Endothelial cell of umbilical vein (primary cell): ENCODE measurements at regions not wholly inside any gene's neighbourhood (a gene's known extent, or its start where the extent isn't known, plus 50 kb on each side); places are given as distances from the start of the nearest gene placed in this dataset.
"Not testable (repeated sequence)": the region's sequence is repeated elsewhere in the genome, so short reads cannot be mapped to it uniquely, and the experiment has no call there.

Source experiments
- BruUV-seq: library from RNA; stranded (reverse); fragments of 400-500 nt; replicated peaks from 2 replicates; lab custom pipeline; 2021; lab: Mats Ljungman, UMichigan
- CTCF ChIA-PET: fragments of 300-600, 350-600 bp; sonication (Branson Sonifier 250); formaldehyde crosslinking; loops from one replicate; lab custom pipeline; 2021; ENCODE audit warnings: antibody characterized with exemption, inconsistent platforms; lab: Charles Lee
- POLR2A ChIA-PET: fragments of 300-600, 350-600 bp; sonication (Branson Sonifier 250); formaldehyde crosslinking; loops from one replicate; lab custom pipeline; 2021; ENCODE audit warnings: antibody characterized with exemption, inconsistent platforms; lab: Charles Lee
- DNase-seq: peaks from one replicate; pipeline ENCODE4 v3.0.0-alpha.2; 2011; ENCODE audit warnings: low read depth, low spot score
- FAIRE-seq: peaks from 2 replicates; lab custom pipeline; 2011; peaks lifted over from hg19 to GRCh38; lab: Jason Lieb, UNC
- H2AFZ ChIP-seq: 2 replicates; pipeline ENCODE4 v1.6.0; 2012; ENCODE audit warnings: low read depth, low read length, control low read depth, inconsistent platforms
- H3K27ac ChIP-seq: 2 replicates; pipeline ENCODE4 v1.5.1; 2011; ENCODE audit warnings: low read depth, mild to moderate bottlenecking, control low read depth, low read length, moderate library complexity; ENCODE audit not compliant: insufficient read depth
- H3K27me3 ChIP-seq, 2 experiments: 2 replicates each; pipeline versions ENCODE4 v1.6.0 to v1.6.1; 2011; ENCODE audit warnings: low read length in 2 of 2, mixed read lengths in 1 of 2; ENCODE audit not compliant: control insufficient read depth in 2 of 2, insufficient read depth in 2 of 2
- H3K36me3 ChIP-seq, 2 experiments: 2 replicates in 1 of 2; 3 replicates in 1 of 2; pipeline ENCODE4 v1.5.1; 2011; ENCODE audit warnings: low read length in 2 of 2, mild to moderate bottlenecking in 1 of 2, moderate library complexity in 1 of 2; ENCODE audit not compliant: control insufficient read depth in 2 of 2, insufficient read depth in 2 of 2; ENCODE audit errors: extremely low read depth in 1 of 2
- H3K4me1 ChIP-seq: 3 replicates; pipeline ENCODE4 v1.5.1; 2011; ENCODE audit warnings: mild to moderate bottlenecking, low read length; ENCODE audit not compliant: control insufficient read depth, insufficient read depth; ENCODE audit errors: extremely low read depth
- H3K4me2 ChIP-seq: 2 replicates; pipeline ENCODE4 v1.6.1; 2011; ENCODE audit warnings: low read length, control low read depth, mixed read lengths; ENCODE audit not compliant: insufficient read depth
- H3K4me3 ChIP-seq, 3 experiments: fragments of 200-600 bp in 1 of 3; sonication (generic), shearing (Covaris generic) in 1 of 3; replicated peaks in 1 of 3; 2 replicates each; pipeline ENCODE4 v1.5.1; 2011 to 2016; ENCODE audit warnings: control low read depth in 3 of 3, low read length in 3 of 3, mild to moderate bottlenecking in 2 of 3, inconsistent platforms in 1 of 3, low read depth in 1 of 3, moderate library complexity in 1 of 3; ENCODE audit not compliant: insufficient read depth in 1 of 3
- H3K79me2 ChIP-seq: 2 replicates; pipeline ENCODE4 v1.6.0; 2012; ENCODE audit warnings: low read length, inconsistent platforms; ENCODE audit not compliant: control insufficient read depth, insufficient read depth
- H3K9ac ChIP-seq: replicated peaks from 2 replicates; pipeline ENCODE3; 2011; ENCODE audit warnings: low read length, control low read depth; ENCODE audit not compliant: insufficient read depth; ENCODE audit errors: extremely low read depth
- H3K9me1 ChIP-seq: replicated peaks from 3 replicates; pipeline ENCODE4 v1.6.0; 2011; ENCODE audit warnings: mild to moderate bottlenecking, low read length; ENCODE audit not compliant: control insufficient read depth, insufficient read depth; ENCODE audit errors: extremely low read depth
- H3K9me3 ChIP-seq: replicated peaks from 2 replicates; pipeline ENCODE4 v1.5.1; 2012; ENCODE audit warnings: low read length, inconsistent platforms; ENCODE audit not compliant: control insufficient read depth, insufficient read depth
- H4K20me1 ChIP-seq: replicated peaks from 2 replicates; pipeline ENCODE3; 2011; ENCODE audit warnings: mild to moderate bottlenecking, low read length; ENCODE audit not compliant: control insufficient read depth, insufficient read depth; ENCODE audit errors: extremely low read depth
- CTCF ChIP-seq, 2 donors: IDR thresholded peaks; 1 replicate in 1 of 2; 2 replicates in 1 of 2; pipeline ENCODE4 v1.5.1; 2011; ENCODE audit warnings: low read length in 2 of 2, mild to moderate bottlenecking in 2 of 2, moderate library complexity in 2 of 2, control low read depth in 1 of 2, inconsistent platforms in 1 of 2, low read depth in 1 of 2; ENCODE audit not compliant: insufficient read depth in 1 of 2; ENCODE audit errors: extremely low read depth in 1 of 2
- EZH2 ChIP-seq: IDR thresholded peaks from 2 replicates; pipeline ENCODE4 v1.6.1; 2012; ENCODE audit warnings: borderline replicate concordance, low read depth, mild to moderate bottlenecking, moderate library complexity, low read length, inconsistent platforms; ENCODE audit not compliant: severe bottlenecking
- FOS ChIP-seq: IDR thresholded peaks from 2 replicates; pipeline ENCODE4 v1.6.1; 2011; ENCODE audit warnings: mild to moderate bottlenecking, low read length, moderate library complexity, borderline replicate concordance; ENCODE audit not compliant: insufficient read depth
- GATA2 ChIP-seq: IDR thresholded peaks from 2 replicates; pipeline ENCODE4 v1.7.0; 2011; ENCODE audit warnings: low read depth, mild to moderate bottlenecking, moderate library complexity, mixed read lengths, low read length; ENCODE audit not compliant: insufficient read length, insufficient read depth
- JUN ChIP-seq: IDR thresholded peaks from 2 replicates; pipeline ENCODE4 v1.6.1; 2011; ENCODE audit warnings: borderline replicate concordance, low read depth; ENCODE audit not compliant: insufficient read length, insufficient read depth
- MYC ChIP-seq: IDR thresholded peaks from one replicate; pipeline ENCODE4 v1.6.1; 2011; ENCODE audit warnings: mild to moderate bottlenecking, low read depth, low read length
- POLR2A ChIP-seq: IDR thresholded peaks from 2 replicates; pipeline ENCODE4 v1.6.1; 2012; ENCODE audit warnings: low read depth, mild to moderate bottlenecking, control low read depth, low read length
- POLR2AphosphoS5 ChIP-seq: IDR thresholded peaks from 2 replicates; pipeline ENCODE4 v1.6.1; 2012; ENCODE audit warnings: low read depth, mild to moderate bottlenecking, control low read depth, low read length, moderate library complexity; ENCODE audit not compliant: insufficient read depth
- dilution Hi-C: fragments of 300-500 bp; cut with MboI; formaldehyde crosslinking; loops from one replicate; pipeline ENCODE4 v1.15.0; 2019; ENCODE audit warnings: low sequenced_read_pairs; ENCODE audit not compliant: extremely low pct_ligation_motif_present
- intact Hi-C: fragments of 100-400 bp; cut with micrococcal nuclease; formaldehyde crosslinking; loops from one replicate; pipeline ENCODE4 v1.10.0; 2022
- TF ChIP-seq, protein P1 (sequence below): IDR thresholded peaks from 2 replicates; pipeline ENCODE4 v1.6.1; 2011; ENCODE audit not compliant: insufficient read depth, insufficient read length

DNA sequence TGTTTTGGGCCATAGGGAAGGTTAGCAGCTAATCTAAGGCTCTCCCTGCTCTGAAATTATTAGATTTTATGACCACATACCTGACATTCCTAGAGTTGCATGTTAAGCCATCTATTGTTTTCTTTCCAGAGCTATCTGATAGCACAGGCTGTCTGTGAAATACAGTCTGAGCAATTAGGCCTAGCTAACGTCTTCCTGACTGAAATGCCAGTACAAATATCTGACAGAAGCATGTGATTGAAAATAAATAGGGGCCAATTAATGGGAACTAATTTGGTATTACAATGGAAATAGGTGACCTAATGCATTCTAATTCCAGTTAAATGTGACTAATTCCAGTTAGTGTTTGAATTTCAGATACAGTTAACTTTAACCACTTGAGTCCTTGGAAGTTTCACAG is 115.2 kb downstream of the C12orf75 start:
- POLR2A ChIA-PET, result interaction anchor here (1.1 to 2.1 kb wide), 3 partner anchors 22 to 40 kb away, joined by 6 to 16 read pairs (median 15); no protein-coding TSS in a partner anchor
- H2AFZ ChIP-seq, result no peak overlapping the region
- DNase-seq, result peak; percentile 98
- intact Hi-C loops, result loop anchor here (1.0 to 2.0 kb wide), 6 partner anchors 11 to 40 kb away; no protein-coding TSS in a partner anchor
- no peaks in the 10 kb centered on the region for H3K36me3 ChIP-seq
- dilution Hi-C loops, result no loop called here
- no peaks in the 10 kb centered on the region for H3K9me3 ChIP-seq
- H3K9me1 ChIP-seq, result no peaks in the 10 kb centered on the region
- H3K27me3 ChIP-seq, result no peaks in the 10 kb centered on the region
- H3K79me2 ChIP-seq, result no peaks in the 10 kb centered on the region
- no TSS peak for BruUV-seq
- FAIRE-seq, result peak; percentile 96
- H3K4me2 ChIP-seq, result peak overlapping the region; percentile 65
- peak overlapping the region; percentile 81 for H3K9ac ChIP-seq
- no peak overlapping the region for H3K4me3 ChIP-seq
- H3K4me1 ChIP-seq, result peaks cover 29% of the 10 kb centered on the region
- CTCF ChIA-PET, result interaction anchor here (0.7 to 3.4 kb wide), 14 partner anchors 9 to 690 kb away, joined by 3 to 19 read pairs (median 7); no protein-coding TSS in a partner anchor
- H3K27ac ChIP-seq, result peak overlapping the region; percentile 98
- H4K20me1 ChIP-seq, result no peaks in the 10 kb centered on the region
- TF ChIP-seq, protein P1, sequence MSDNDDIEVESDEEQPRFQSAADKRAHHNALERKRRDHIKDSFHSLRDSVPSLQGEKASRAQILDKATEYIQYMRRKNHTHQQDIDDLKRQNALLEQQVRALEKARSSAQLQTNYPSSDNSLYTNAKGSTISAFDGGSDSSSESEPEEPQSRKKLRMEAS, result no peak
- TF ChIP-seq EZH2 (no peak), CTCF (IDR thresholded peaks at IDR 0.05; ENCODE audit: extremely low read depth in 1 of 2, insufficient read depth in 1 of 2, low read depth in 1 of 2, low read length in 2 of 2) (no peak), FOS (peak; percentile 18), POLR2AphosphoS5 (peak; percentile 94), MYC (no peak), POLR2A (peak; percentile 86), GATA2 (peak; percentile 94), JUN (peak; percentile 93)

DNA sequence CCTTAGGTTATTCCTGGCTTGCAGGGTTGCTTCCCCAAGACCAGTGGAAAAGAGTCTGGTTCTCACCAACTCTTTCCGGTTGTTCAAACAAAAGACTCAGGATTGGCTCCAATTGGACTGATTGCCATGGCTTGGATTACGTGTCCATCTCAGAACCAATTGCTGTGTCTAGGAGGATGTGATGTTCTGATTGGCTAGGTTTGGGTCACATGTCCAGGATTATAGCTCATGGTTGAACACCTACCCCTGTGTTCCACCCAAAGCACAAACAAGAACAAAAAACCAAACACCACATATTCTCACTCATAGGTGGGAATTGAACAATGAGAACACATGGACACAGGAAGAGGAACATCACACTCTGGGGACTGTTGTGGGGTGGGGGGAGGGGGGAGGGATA is 116.0 kb downstream of the C12orf75 start:
- intact Hi-C loops, H2AFZ ChIP-seq, FAIRE-seq, BruUV-seq, H3K9me3 ChIP-seq, H3K9me1 ChIP-seq, DNase-seq, dilution Hi-C loops, H3K4me2 ChIP-seq, H3K36me3 ChIP-seq, H3K27me3 ChIP-seq, H3K4me3 ChIP-seq, H3K79me2 ChIP-seq, H4K20me1 ChIP-seq: not testable (repeated sequence)
- H3K4me1 ChIP-seq, result peaks cover 32% of the 10 kb centered on the region
- ChIA-PET CTCF (interaction anchor here (1.2 to 3.4 kb wide), 5 partner anchors 8 to 39 kb away, joined by 6 to 19 read pairs (median 7); no protein-coding TSS in a partner anchor), POLR2A (interaction anchor here (2.1 kb wide), 1 partner anchor 39 kb away, joined by 16 read pairs; no protein-coding TSS in a partner anchor)
- H3K9ac ChIP-seq, result peak overlapping the region; percentile 69
- H3K27ac ChIP-seq, result peak overlapping the region; percentile 98
